K562 (cell line): ENCODE measurements at regions not wholly inside any gene's neighbourhood (a gene's known extent, or its start where the extent isn't known, plus 50 kb on each side); places are given as distances from the start of the nearest gene placed in this dataset.
A peak's percentile ranks its signal among the peaks of the same experiment; 100 is the strongest.

Source experiments
- ATAC-seq: fragments of 200-7000 bp; cut with Tn5 transposase; 3 replicates; pipeline ENCODE4 v1.9.1; 2020; ENCODE audit warnings: moderate library complexity
- BruUV-seq: library from RNA; stranded (reverse); fragments of 400-500 nt; replicated peaks from 2 replicates; lab custom pipeline; 2021; lab: Mats Ljungman, UMichigan
- CTCF ChIA-PET: fragments of 300-600 bp; formaldehyde crosslinking; extraction: SDS; loops from one replicate; lab custom pipeline; 2021; ENCODE audit warnings: low intra/inter-chr PET ratio; lab: Yijun Ruan, JAX
- POLR2A ChIA-PET: fragments of 300-600, 350-650 bp; sonication (Branson Sonifier 250); formaldehyde crosslinking; extraction: SDS; loops from one replicate; lab custom pipeline; 2021; ENCODE audit warnings: antibody characterized with exemption, inconsistent platforms; lab: Yijun Ruan, JAX
- DNase-seq, 4 experiments: peaks; one replicate each; pipeline versions ENCODE4 v3.0.0 to v3.0.0-alpha.2; 2011 to 2018; ENCODE audit warnings: low spot score in 3 of 4, mixed read lengths in 3 of 4; ENCODE audit errors: extremely low read depth in 1 of 4
- FAIRE-seq: peaks from 2 replicates; lab custom pipeline; 2011; peaks lifted over from hg19 to GRCh38; lab: Jason Lieb, UNC
- H2AFZ ChIP-seq: 2 replicates; pipeline ENCODE4 v1.6.0; 2011; ENCODE audit warnings: low read depth, low read length, control low read depth, inconsistent platforms
- H3K27ac ChIP-seq: fragments of 200-600 bp; 3 replicates; pipeline ENCODE4 v1.8.0; 2011; ENCODE audit warnings: low read depth, mild to moderate bottlenecking, control low read depth, inconsistent platforms, low read length, moderate library complexity, mixed read lengths; ENCODE audit errors: extremely low read depth
- H3K27me3 ChIP-seq, 2 experiments: fragments of 300-600 bp in 1 of 2; 2 replicates in 1 of 2; 3 replicates in 1 of 2; pipeline versions ENCODE4 v1.6.0 to v1.8.0; 2011; ENCODE audit warnings: inconsistent platforms in 2 of 2, low read length in 2 of 2, mild to moderate bottlenecking in 1 of 2, mixed read lengths in 1 of 2, moderate library complexity in 1 of 2; ENCODE audit not compliant: control insufficient read depth in 2 of 2, insufficient read depth in 2 of 2
- H3K36me3 ChIP-seq: fragments of 300-600 bp; 3 replicates; pipeline ENCODE4 v1.8.0; 2011; ENCODE audit warnings: mild to moderate bottlenecking, low read length, inconsistent platforms; ENCODE audit not compliant: control insufficient read depth, insufficient read depth
- H3K4me1 ChIP-seq, 2 experiments: fragments of 200-600 bp in 1 of 2; replicated peaks in 1 of 2; 2 replicates in 1 of 2; 3 replicates in 1 of 2; pipeline versions ENCODE4 v1.5.1 to v1.8.0; 2011; ENCODE audit warnings: inconsistent platforms in 2 of 2, low read length in 2 of 2, mild to moderate bottlenecking in 1 of 2, mixed read lengths in 1 of 2, moderate library complexity in 1 of 2; ENCODE audit not compliant: control insufficient read depth in 2 of 2, insufficient read depth in 2 of 2
- H3K4me2 ChIP-seq: 2 replicates; pipeline ENCODE4 v1.6.1; 2011; ENCODE audit warnings: low read length, control low read depth, inconsistent platforms, mixed read lengths; ENCODE audit not compliant: insufficient read depth
- H3K4me3 ChIP-seq: fragments of 200-600 bp; sonication (generic), shearing (Covaris generic); 2 replicates; pipeline ENCODE4 v1.5.1; 2016; ENCODE audit warnings: control low read depth, inconsistent platforms
- H3K79me2 ChIP-seq: fragments of 200-600 bp; 3 replicates; pipeline ENCODE4 v1.8.0; 2011; ENCODE audit warnings: low read length, inconsistent platforms; ENCODE audit not compliant: control insufficient read depth, insufficient read depth
- H3K9ac ChIP-seq, 2 experiments: 2 replicates each; pipeline versions ENCODE4 v1.6.0 to v1.6.1; 2011; ENCODE audit warnings: low read depth in 2 of 2, low read length in 2 of 2, control low read depth in 1 of 2, inconsistent platforms in 1 of 2, mild to moderate bottlenecking in 1 of 2, mixed read lengths in 1 of 2; ENCODE audit not compliant: insufficient read depth in 1 of 2
- H3K9me1 ChIP-seq: one replicate; pipeline ENCODE4 v1.6.0; 2011; ENCODE audit warnings: inconsistent platforms, mild to moderate bottlenecking, low read length, moderate library complexity; ENCODE audit not compliant: control insufficient read depth, insufficient read depth
- H3K9me3 ChIP-seq: replicated peaks from 2 replicates; pipeline ENCODE4 v1.5.1; 2011; ENCODE audit warnings: low read depth, low read length, inconsistent platforms; ENCODE audit not compliant: control insufficient read depth, insufficient read depth
- H4K20me1 ChIP-seq: replicated peaks from 2 replicates; pipeline ENCODE4 v1.6.1; 2011; ENCODE audit warnings: low read length, inconsistent platforms, mixed read lengths; ENCODE audit not compliant: control insufficient read depth, insufficient read depth
- NCOA6 ChIP-seq: fragments of 450-650 bp; IDR thresholded peaks from 2 replicates; pipeline ENCODE4 v1.6.1; 2017; ENCODE audit warnings: mild to moderate bottlenecking
- POLR3A ChIP-seq: IDR thresholded peaks from 2 replicates; pipeline ENCODE4 v1.6.1; 2011; ENCODE audit warnings: borderline replicate concordance, mild to moderate bottlenecking, moderate library complexity; ENCODE audit not compliant: insufficient read length, insufficient read depth; ENCODE audit errors: extremely low read depth
- SIN3A ChIP-seq, 2 experiments: fragments of 150-350 bp in 1 of 2; IDR thresholded peaks; 2 replicates each; pipeline ENCODE4 v1.6.1; 2011 to 2016; ENCODE audit warnings: borderline replicate concordance in 2 of 2, low read depth in 2 of 2, low read length in 2 of 2, mild to moderate bottlenecking in 2 of 2, moderate library complexity in 2 of 2; ENCODE audit not compliant: control insufficient read depth in 1 of 2
- SMC3 ChIP-seq: conservative IDR thresholded peaks from 2 replicates; pipeline ENCODE4 v1.6.1; 2011; ENCODE audit warnings: low read depth, low read length, improper control_type of control experiment; ENCODE audit not compliant: insufficient read depth
- TRIM24 ChIP-seq, 2 experiments: fragments of 450-650 bp; IDR thresholded peaks; 2 replicates each; pipeline ENCODE4 v1.6.1; 2016
- ZKSCAN1 ChIP-seq: fragments of 150-350 bp; IDR thresholded peaks from 2 replicates; pipeline ENCODE4 v1.6.1; 2016; ENCODE audit warnings: low read depth, low read length
- WGBS: fragments of 100-300 bp; shearing (Covaris generic); methylation state at CpG from one replicate; pipeline ENCODE4 v1.1.6; 2016; ENCODE audit warnings: low coverage, mixed read lengths; ENCODE audit not compliant: insufficient coverage; ENCODE audit errors: missing lambda C conversion rate; 5-methylcytosine and 5-hydroxymethylcytosine counted together
- in situ Hi-C: fragments of 300-500 bp; cut with MboI; formaldehyde crosslinking; loops from 4 replicates; pipeline ENCODE4 v1.15.0; 2018; ENCODE audit warnings: inconsistent platforms, mixed read lengths
- intact Hi-C: fragments of 100-400 bp; cut with micrococcal nuclease; formaldehyde crosslinking; loops from 2 replicates; pipeline ENCODE4 v1.14.2; 2022
- TF ChIP-seq, protein P1 (sequence below), 2 experiments: fragments of 450-650 bp; conservative IDR thresholded peaks; 2 replicates each; pipeline ENCODE4 v1.6.1; 2017; ENCODE audit warnings: mild to moderate bottlenecking in 2 of 2, moderate library complexity in 2 of 2
- TF ChIP-seq, protein P2 (sequence below), 2 experiments: fragments of 450-650 bp; IDR thresholded peaks; 2 replicates each; pipeline ENCODE4 v1.6.1; 2016

DNA sequence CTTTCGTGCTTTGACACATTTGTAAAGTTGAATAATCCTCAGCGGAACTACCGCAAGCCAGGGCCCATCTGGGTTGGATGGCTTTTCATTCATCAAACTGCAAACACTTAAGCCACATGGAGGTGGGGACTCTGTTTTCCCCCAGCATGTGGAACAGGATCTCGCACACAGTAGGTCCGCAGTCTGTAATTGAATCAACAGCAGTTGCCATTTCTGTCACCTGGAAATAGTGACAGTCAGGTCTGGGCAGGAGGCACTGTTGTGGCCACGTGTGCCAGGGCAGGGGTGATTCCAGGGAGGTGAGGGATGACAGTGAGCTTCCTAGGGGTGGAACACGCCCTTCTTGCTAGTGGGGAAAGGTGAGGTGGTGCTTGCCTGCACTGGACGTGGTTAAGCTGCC lies 50.7 kb upstream of the ANO1 start:
- Histone ChIP-seq H3K36me3 (no peaks in the 10 kb centered on the region), H3K27ac (no peak overlapping the region), H3K79me2 (no peaks in the 10 kb centered on the region), H3K9me3 (no peaks in the 10 kb centered on the region), H4K20me1 (no peaks in the 10 kb centered on the region), H3K27me3 (peaks cover 15 to 68% of the 10 kb centered on the region in 2 experiments; a peak in 4 of 5 replicates), H3K9ac (no peak overlapping the region), H3K4me2 (no peak overlapping the region), H3K4me3 (no peak overlapping the region), H3K4me1 (no peaks in the 10 kb centered on the region; a peak in 1 of 5 replicates), H3K9me1 (no peaks in the 10 kb centered on the region), H2AFZ (no peak overlapping the region)
- in situ Hi-C loops, result no loop called here
- WGBS, result 24% methylated on average over 8 of the region's 8 CpGs
- no TSS peak for BruUV-seq
- DNase-seq (no peak), FAIRE-seq (no peak), ATAC-seq (no peak)
- ChIA-PET POLR2A (no interaction called here), CTCF (no interaction called here)
- TF ChIP-seq, protein P1, sequence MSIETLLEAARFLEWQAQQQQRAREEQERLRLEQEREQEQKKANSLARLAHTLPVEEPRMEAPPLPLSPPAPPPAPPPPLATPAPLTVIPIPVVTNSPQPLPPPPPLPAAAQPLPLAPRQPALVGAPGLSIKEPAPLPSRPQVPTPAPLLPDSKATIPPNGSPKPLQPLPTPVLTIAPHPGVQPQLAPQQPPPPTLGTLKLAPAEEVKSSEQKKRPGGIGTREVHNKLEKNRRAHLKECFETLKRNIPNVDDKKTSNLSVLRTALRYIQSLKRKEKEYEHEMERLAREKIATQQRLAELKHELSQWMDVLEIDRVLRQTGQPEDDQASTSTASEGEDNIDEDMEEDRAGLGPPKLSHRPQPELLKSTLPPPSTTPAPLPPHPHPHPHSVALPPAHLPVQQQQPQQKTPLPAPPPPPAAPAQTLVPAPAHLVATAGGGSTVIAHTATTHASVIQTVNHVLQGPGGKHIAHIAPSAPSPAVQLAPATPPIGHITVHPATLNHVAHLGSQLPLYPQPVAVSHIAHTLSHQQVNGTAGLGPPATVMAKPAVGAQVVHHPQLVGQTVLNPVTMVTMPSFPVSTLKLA (conservative IDR thresholded peaks at IDR 0.05), result no peak
- TF ChIP-seq ZKSCAN1, result peak; percentile 56; the same call in 1 of the 2 replicates
- TF ChIP-seq, protein P2, sequence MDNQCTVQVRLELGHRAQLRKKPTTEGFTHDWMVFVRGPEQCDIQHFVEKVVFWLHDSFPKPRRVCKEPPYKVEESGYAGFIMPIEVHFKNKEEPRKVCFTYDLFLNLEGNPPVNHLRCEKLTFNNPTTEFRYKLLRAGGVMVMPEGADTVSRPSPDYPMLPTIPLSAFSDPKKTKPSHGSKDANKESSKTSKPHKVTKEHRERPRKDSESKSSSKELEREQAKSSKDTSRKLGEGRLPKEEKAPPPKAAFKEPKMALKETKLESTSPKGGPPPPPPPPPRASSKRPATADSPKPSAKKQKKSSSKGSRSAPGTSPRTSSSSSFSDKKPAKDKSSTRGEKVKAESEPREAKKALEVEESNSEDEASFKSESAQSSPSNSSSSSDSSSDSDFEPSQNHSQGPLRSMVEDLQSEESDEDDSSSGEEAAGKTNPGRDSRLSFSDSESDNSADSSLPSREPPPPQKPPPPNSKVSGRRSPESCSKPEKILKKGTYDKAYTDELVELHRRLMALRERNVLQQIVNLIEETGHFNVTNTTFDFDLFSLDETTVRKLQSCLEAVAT (IDR thresholded peaks at IDR 0.05), result no peak
- TF ChIP-seq TRIM24 (IDR thresholded peaks at IDR 0.05), result no peak
- TF ChIP-seq SIN3A (IDR thresholded peaks at IDR 0.05; ENCODE audit: borderline replicate concordance in 2 of 2, control insufficient read depth in 1 of 2, low read depth in 2 of 2, low read length in 2 of 2), result no peak
- no peak for TF ChIP-seq NCOA6
- no peak for TF ChIP-seq POLR3A
- no peak for TF ChIP-seq SMC3
- intact Hi-C loops, result no loop called here
